MM.1S (cell line): ENCODE measurements at regions not wholly inside any gene's neighbourhood (a gene's known extent, or its start where the extent isn't known, plus 50 kb on each side); places are given as distances from the start of the nearest gene placed in this dataset.

ENCODE experiments used
- DNase-seq: peaks from one replicate; pipeline ENCODE4 v3.0.0-alpha.2; 2015
- H2AFZ ChIP-seq: fragments of 300-600 bp; sonication (generic); 2 replicates; pipeline ENCODE4 v1.6.0; 2016; ENCODE audit warnings: antibody characterized with exemption, low read length
- H3F3A ChIP-seq: fragments of 300-600 bp; sonication (generic); 2 replicates; pipeline ENCODE4 v1.6.1; 2016; ENCODE audit warnings: mild to moderate bottlenecking, antibody characterized with exemption, low read length, moderate library complexity, mixed read lengths; ENCODE audit not compliant: insufficient read depth
- H3K27ac ChIP-seq: fragments of 300-600 bp; sonication (generic); 2 replicates; pipeline ENCODE4 v1.5.1; 2016; ENCODE audit warnings: mild to moderate bottlenecking, low read length
- H3K27me3 ChIP-seq: fragments of 300-600 bp; sonication (generic); replicated peaks from 2 replicates; pipeline ENCODE4 v1.6.0; 2016; ENCODE audit warnings: low read length; ENCODE audit not compliant: insufficient read depth
- H3K36me3 ChIP-seq: fragments of 300-600 bp; sonication (generic); replicated peaks from 2 replicates; pipeline ENCODE4 v1.6.1; 2016; ENCODE audit warnings: mild to moderate bottlenecking, low read length, mixed read lengths; ENCODE audit not compliant: insufficient read depth
- H3K4me1 ChIP-seq: fragments of 300-600 bp; sonication (generic); 2 replicates; pipeline ENCODE4 v1.6.1; 2016; ENCODE audit warnings: low read length, mixed read lengths
- H3K4me2 ChIP-seq: fragments of 300-600 bp; sonication (generic); 2 replicates; pipeline ENCODE4 v1.6.0; 2016; ENCODE audit warnings: low read depth, low read length
- H3K4me3 ChIP-seq: fragments of 300-600 bp; sonication (generic); 2 replicates; pipeline ENCODE4 v1.5.1; 2016; ENCODE audit warnings: low read length, mixed read lengths
- H3K79me2 ChIP-seq: fragments of 300-600 bp; sonication (generic); 2 replicates; pipeline ENCODE4 v1.6.1; 2016; ENCODE audit warnings: mixed run types, low read length, mixed read lengths
- H3K9ac ChIP-seq: fragments of 300-600 bp; sonication (generic); 2 replicates; pipeline ENCODE4 v1.6.1; 2016; ENCODE audit warnings: low read length, mixed read lengths
- H3K9me2 ChIP-seq: fragments of 300-600 bp; sonication (generic); replicated peaks from 2 replicates; pipeline ENCODE4 v1.6.1; 2016; ENCODE audit warnings: mild to moderate bottlenecking, low read length, mixed read lengths; ENCODE audit not compliant: insufficient read depth
- H3K9me3 ChIP-seq: fragments of 300-600 bp; sonication (generic); replicated peaks from 2 replicates; pipeline ENCODE4 v1.6.1; 2016; ENCODE audit warnings: mild to moderate bottlenecking, low read length, mixed read lengths; ENCODE audit not compliant: insufficient read depth
- H4K20me1 ChIP-seq: fragments of 300-600 bp; sonication (generic); 2 replicates; pipeline ENCODE4 v1.6.1; 2016; ENCODE audit warnings: mild to moderate bottlenecking, low read length, moderate library complexity, mixed read lengths; ENCODE audit not compliant: insufficient read depth
- EZH2 ChIP-seq: fragments of 300-600 bp; sonication (generic); optimal IDR thresholded peaks from 2 replicates; pipeline ENCODE3; 2017; ENCODE audit warnings: low read depth, mild to moderate bottlenecking, antibody characterized with exemption, low read length, mixed read lengths
- EZH2phosphoT487 ChIP-seq: fragments of 300-600 bp; sonication (generic); IDR thresholded peaks from 2 replicates; pipeline ENCODE4 v1.6.1; 2018; ENCODE audit warnings: antibody characterized with exemption, low read length
- TF ChIP-seq, protein P1 (sequence below): fragments of 300-600 bp; sonication (generic); IDR thresholded peaks from 2 replicates; pipeline ENCODE4 v1.5.1; 2016; ENCODE audit warnings: antibody characterized with exemption, low read length, mixed read lengths

DNA sequence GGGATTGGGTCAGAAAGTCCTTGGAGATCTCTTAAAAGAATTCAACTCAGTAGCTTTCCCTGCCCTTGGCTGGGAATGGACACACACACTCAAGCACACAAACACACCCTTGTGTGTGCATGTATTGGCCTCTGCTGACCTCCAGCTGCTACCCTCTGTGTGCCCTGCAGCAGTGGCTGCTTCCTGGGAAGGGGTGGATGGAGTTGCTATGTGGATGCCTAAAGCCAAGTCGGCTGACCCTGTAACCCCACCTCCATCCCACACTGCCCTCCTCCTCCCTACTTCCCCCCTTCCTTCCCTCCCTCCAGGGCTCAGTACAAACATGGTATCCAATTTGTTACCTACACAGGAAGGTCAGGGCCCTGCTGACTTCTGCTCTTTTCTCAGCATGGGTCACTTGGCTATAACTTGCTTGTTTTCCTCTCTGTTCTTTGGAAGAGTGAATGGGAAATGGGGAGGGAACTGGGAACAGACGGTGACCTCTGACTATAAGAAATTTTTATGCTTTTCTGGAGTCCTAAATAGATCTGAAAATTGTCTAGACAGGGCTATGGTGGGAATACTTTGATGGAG, 351.6 kb upstream of the TBX3 start:
- Histone ChIP-seq H3F3A (no peaks in the 10 kb centered on the region), H3K36me3 (no peaks in the 10 kb centered on the region), H3K4me3 (no peak overlapping the region), H3K4me2 (no peak overlapping the region), H3K27ac (no peak overlapping the region), H3K27me3 (no peaks in the 10 kb centered on the region), H3K9me3 (no peaks in the 10 kb centered on the region), H3K9ac (no peak overlapping the region), H2AFZ (no peak overlapping the region), H4K20me1 (no peaks in the 10 kb centered on the region), H3K4me1 (no peaks in the 10 kb centered on the region), H3K79me2 (no peaks in the 10 kb centered on the region), H3K9me2 (no peaks in the 10 kb centered on the region)
- no peak for DNase-seq
- TF ChIP-seq, protein P1, sequence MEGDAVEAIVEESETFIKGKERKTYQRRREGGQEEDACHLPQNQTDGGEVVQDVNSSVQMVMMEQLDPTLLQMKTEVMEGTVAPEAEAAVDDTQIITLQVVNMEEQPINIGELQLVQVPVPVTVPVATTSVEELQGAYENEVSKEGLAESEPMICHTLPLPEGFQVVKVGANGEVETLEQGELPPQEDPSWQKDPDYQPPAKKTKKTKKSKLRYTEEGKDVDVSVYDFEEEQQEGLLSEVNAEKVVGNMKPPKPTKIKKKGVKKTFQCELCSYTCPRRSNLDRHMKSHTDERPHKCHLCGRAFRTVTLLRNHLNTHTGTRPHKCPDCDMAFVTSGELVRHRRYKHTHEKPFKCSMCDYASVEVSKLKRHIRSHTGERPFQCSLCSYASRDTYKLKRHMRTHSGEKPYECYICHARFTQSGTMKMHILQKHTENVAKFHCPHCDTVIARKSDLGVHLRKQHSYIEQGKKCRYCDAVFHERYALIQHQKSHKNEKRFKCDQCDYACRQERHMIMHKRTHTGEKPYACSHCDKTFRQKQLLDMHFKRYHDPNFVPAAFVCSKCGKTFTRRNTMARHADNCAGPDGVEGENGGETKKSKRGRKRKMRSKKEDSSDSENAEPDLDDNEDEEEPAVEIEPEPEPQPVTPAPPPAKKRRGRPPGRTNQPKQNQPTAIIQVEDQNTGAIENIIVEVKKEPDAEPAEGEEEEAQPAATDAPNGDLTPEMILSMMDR = no peak
- no peak for TF ChIP-seq EZH2
- TF ChIP-seq EZH2phosphoT487 = no peak

GRCh38 chr12:115032521-115032920, 348.5 kb upstream of the TBX3 start:
- Histone ChIP-seq H3K36me3 (no peaks in the 10 kb centered on the region), H3K9ac (no peak overlapping the region), H3F3A (no peaks in the 10 kb centered on the region), H3K4me1 (no peaks in the 10 kb centered on the region), H2AFZ (no peak overlapping the region), H3K27me3 (no peaks in the 10 kb centered on the region), H4K20me1 (no peaks in the 10 kb centered on the region), H3K4me2 (no peak overlapping the region), H3K9me2 (no peaks in the 10 kb centered on the region), H3K4me3 (no peak overlapping the region), H3K27ac (no peak overlapping the region), H3K9me3 (no peaks in the 10 kb centered on the region), H3K79me2 (no peaks in the 10 kb centered on the region)
- no peak for DNase-seq
- TF ChIP-seq EZH2phosphoT487 (no peak), EZH2 (no peak)
- TF ChIP-seq, protein P1 = no peak

- Histone ChIP-seq H2AFZ (no peak overlapping the region), H3K27ac (no peak overlapping the region), H3K36me3 (no peaks in the 10 kb centered on the region), H3K79me2 (no peaks in the 10 kb centered on the region), H3K9ac (no peak overlapping the region), H3F3A (no peaks in the 10 kb centered on the region), H3K27me3 (no peaks in the 10 kb centered on the region), H3K9me2 (no peaks in the 10 kb centered on the region), H3K4me1 (no peaks in the 10 kb centered on the region), H3K4me3 (no peak overlapping the region), H3K4me2 (no peak overlapping the region), H3K9me3 (no peaks in the 10 kb centered on the region), H4K20me1 (no peaks in the 10 kb centered on the region)
- TF ChIP-seq EZH2phosphoT487 (no peak), EZH2 (no peak)
- TF ChIP-seq, protein P1 = no peak
- no peak for DNase-seq
These were observed 346.0 kb upstream of the TBX3 start for GRCh38 chr12:115030017-115030416.
